Liver (tissue), 8 donors: ENCODE measurements at regions not wholly inside any gene's neighbourhood (a gene's known extent, or its start where the extent isn't known, plus 50 kb on each side); places are given as distances from the start of the nearest gene placed in this dataset.

Experiments
- DNase-seq: peaks from one replicate; pipeline ENCODE4 v3.0.0-alpha.2; 2017; ENCODE audit warnings: low spot score
- H3K27ac ChIP-seq, 2 donors: one replicate each; pipeline ENCODE4 v1.7.0; 2013; ENCODE audit warnings: inconsistent platforms in 2 of 2, low read length in 2 of 2, control low read depth in 1 of 2, low read depth in 1 of 2, mild to moderate bottlenecking in 1 of 2
- H3K27me3 ChIP-seq, 4 donors: one replicate each; pipeline versions ENCODE4 v1.6.1 to v1.7.0; 2013; ENCODE audit warnings: low read length in 3 of 4, inconsistent platforms in 1 of 4, mild to moderate bottlenecking in 1 of 4, moderate library complexity in 1 of 4; ENCODE audit not compliant: control insufficient read depth in 4 of 4, insufficient read depth in 4 of 4
- H3K36me3 ChIP-seq, 4 donors: one replicate each; pipeline versions ENCODE4 v1.6.1 to v1.7.0; 2013; ENCODE audit warnings: low read length in 3 of 4, mild to moderate bottlenecking in 3 of 4, low read depth in 1 of 4, moderate library complexity in 1 of 4; ENCODE audit not compliant: control insufficient read depth in 4 of 4, insufficient read depth in 3 of 4
- H3K4me1 ChIP-seq, 4 donors: one replicate each; pipeline versions ENCODE4 v1.6.1 to v1.7.0; 2013; ENCODE audit warnings: low read length in 3 of 4, mild to moderate bottlenecking in 3 of 4, moderate library complexity in 1 of 4; ENCODE audit not compliant: control insufficient read depth in 4 of 4, insufficient read depth in 4 of 4
- H3K4me3 ChIP-seq, 3 donors: one replicate each; pipeline versions ENCODE4 v1.6.1 to v1.7.0; 2013; ENCODE audit warnings: low read length in 3 of 3, control low read depth in 1 of 3, low read depth in 1 of 3, mild to moderate bottlenecking in 1 of 3
- H3K9ac ChIP-seq, 2 donors: one replicate each; pipeline ENCODE4 v1.7.0; 2013; ENCODE audit warnings: low read length in 2 of 2, mild to moderate bottlenecking in 2 of 2, moderate library complexity in 2 of 2, control low read depth in 1 of 2, low read depth in 1 of 2
- H3K9me3 ChIP-seq, 4 donors: one replicate each; pipeline versions ENCODE4 v1.6.1 to v1.7.0; 2013; ENCODE audit warnings: low read length in 3 of 4; ENCODE audit not compliant: control insufficient read depth in 4 of 4
- CTCF ChIP-seq: fragments of 150-350 bp; IDR thresholded peaks from 2 replicates; pipeline ENCODE4 v1.5.1; 2017; ENCODE audit warnings: improper control_type of control experiment, low read depth, low read length; ENCODE audit not compliant: missing input control
- FOXA2 ChIP-seq: IDR thresholded peaks from 2 replicates; pipeline ENCODE4 v1.6.1; 2016; ENCODE audit warnings: antibody characterized with exemption
- HNF4G ChIP-seq: IDR thresholded peaks from 2 replicates; pipeline ENCODE4 v1.6.1; 2016; ENCODE audit warnings: antibody characterized with exemption
- NR2F2 ChIP-seq: IDR thresholded peaks from 2 replicates; pipeline ENCODE4 v1.6.1; 2016; ENCODE audit warnings: antibody characterized with exemption
- RAD21 ChIP-seq, 2 donors: IDR thresholded peaks; 2 replicates each; pipeline ENCODE4 v1.6.1; 2016; ENCODE audit warnings: antibody characterized with exemption in 2 of 2, mild to moderate bottlenecking in 2 of 2
- RXRA ChIP-seq, 2 donors: IDR thresholded peaks; 2 replicates each; pipeline ENCODE4 v1.6.1; 2017 to 2018; ENCODE audit warnings: antibody characterized with exemption in 2 of 2, mild to moderate bottlenecking in 1 of 2
- SP1 ChIP-seq: IDR thresholded peaks from 2 replicates; pipeline ENCODE4 v1.6.1; 2018; ENCODE audit warnings: antibody characterized with exemption, mild to moderate bottlenecking
- YY1 ChIP-seq: IDR thresholded peaks from 2 replicates; pipeline ENCODE4 v1.6.1; 2016; ENCODE audit warnings: antibody characterized with exemption, mild to moderate bottlenecking
- WGBS: extraction: QIAGEN DNeasy Blood & Tissue Kit; methylation state at CpG from one replicate; pipeline ENCODE4 v1.1.7; 2013; 5-methylcytosine and 5-hydroxymethylcytosine counted together
- TF ChIP-seq, protein P1 (sequence below): IDR thresholded peaks from 2 replicates; pipeline ENCODE4 v1.6.1; 2016; ENCODE audit warnings: antibody characterized with exemption
- TF ChIP-seq, protein P2 (sequence below): IDR thresholded peaks from 2 replicates; pipeline ENCODE4 v1.6.1; 2016; ENCODE audit warnings: antibody characterized with exemption
- donor health status: healthy.
- donor health status: healthy.
- donor health status: healthy.
- donor health status: healthy.
- donor health status: healthy.

GRCh38 chr5:26727916-26728315, 310.5 kb downstream of the CDH9 start:
- DNase-seq: no peak
- 73% methylated on average over 3 of the region's 3 CpGs for whole genome bisulfite sequencing
- Histone ChIP-seq H3K27ac (no peak overlapping the region), H3K9me3 (peaks cover 0 to 3% (median 0%) of the 10 kb centered on the region in 4 donors), H3K4me1 (no peaks in the 10 kb centered on the region), H3K4me3 (no peak overlapping the region), H3K36me3 (no peaks in the 10 kb centered on the region), H3K27me3 (peaks cover 0 to 2% (median 0%) of the 10 kb centered on the region in 4 donors), H3K9ac (no peak overlapping the region)
- TF ChIP-seq RAD21 (IDR thresholded peaks at IDR 0.05): no peak
- no peak for TF ChIP-seq FOXA2
- no peak for TF ChIP-seq HNF4G
- TF ChIP-seq SP1: no peak
- TF ChIP-seq, protein P1, sequence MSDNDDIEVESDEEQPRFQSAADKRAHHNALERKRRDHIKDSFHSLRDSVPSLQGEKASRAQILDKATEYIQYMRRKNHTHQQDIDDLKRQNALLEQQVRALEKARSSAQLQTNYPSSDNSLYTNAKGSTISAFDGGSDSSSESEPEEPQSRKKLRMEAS: no peak
- TF ChIP-seq, protein P2, sequence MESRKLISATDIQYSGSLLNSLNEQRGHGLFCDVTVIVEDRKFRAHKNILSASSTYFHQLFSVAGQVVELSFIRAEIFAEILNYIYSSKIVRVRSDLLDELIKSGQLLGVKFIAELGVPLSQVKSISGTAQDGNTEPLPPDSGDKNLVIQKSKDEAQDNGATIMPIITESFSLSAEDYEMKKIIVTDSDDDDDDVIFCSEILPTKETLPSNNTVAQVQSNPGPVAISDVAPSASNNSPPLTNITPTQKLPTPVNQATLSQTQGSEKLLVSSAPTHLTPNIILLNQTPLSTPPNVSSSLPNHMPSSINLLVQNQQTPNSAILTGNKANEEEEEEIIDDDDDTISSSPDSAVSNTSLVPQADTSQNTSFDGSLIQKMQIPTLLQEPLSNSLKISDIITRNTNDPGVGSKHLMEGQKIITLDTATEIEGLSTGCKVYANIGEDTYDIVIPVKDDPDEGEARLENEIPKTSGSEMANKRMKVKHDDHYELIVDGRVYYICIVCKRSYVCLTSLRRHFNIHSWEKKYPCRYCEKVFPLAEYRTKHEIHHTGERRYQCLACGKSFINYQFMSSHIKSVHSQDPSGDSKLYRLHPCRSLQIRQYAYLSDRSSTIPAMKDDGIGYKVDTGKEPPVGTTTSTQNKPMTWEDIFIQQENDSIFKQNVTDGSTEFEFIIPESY: no peak
- no peak for TF ChIP-seq RXRA (IDR thresholded peaks at IDR 0.05)

DNA sequence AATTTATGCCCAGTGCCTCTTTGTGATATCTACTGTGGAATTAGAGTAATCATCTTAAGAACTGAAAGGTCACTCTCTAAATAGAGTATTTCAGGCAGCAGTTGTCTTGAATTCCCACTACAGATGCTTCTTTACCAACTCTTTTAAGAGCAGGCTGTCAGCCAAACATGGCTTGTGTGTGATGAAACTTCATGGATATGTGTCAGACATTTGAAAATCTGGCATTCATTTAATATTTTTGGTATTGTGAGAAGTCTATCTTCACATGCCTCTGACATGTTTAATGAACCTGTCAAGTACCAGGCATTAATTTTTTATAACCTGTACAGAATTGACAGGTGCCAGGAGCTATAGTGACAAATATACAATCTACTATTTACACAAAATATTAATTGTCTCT, 318.6 kb downstream of the CDH9 start:
- H3K9ac ChIP-seq: no peak overlapping the region
- H3K27ac ChIP-seq: no peak overlapping the region
- H3K36me3 ChIP-seq: no peaks in the 10 kb centered on the region
- TF ChIP-seq YY1 (no peak), NR2F2 (no peak)
- TF ChIP-seq, protein P1: no peak
- H3K9me3 ChIP-seq: no peaks in the 10 kb centered on the region
- DNase-seq: no peak
- no peak overlapping the region for H3K4me3 ChIP-seq
- H3K4me1 ChIP-seq: no peaks in the 10 kb centered on the region
- no peaks in the 10 kb centered on the region for H3K27me3 ChIP-seq

GRCh38 chr5:26700759-26701384, 337.5 kb downstream of the CDH9 start:
- no peak for DNase-seq
- H3K9me3 ChIP-seq: no peaks in the 10 kb centered on the region
- no peak for TF ChIP-seq SP1
- peak; percentile 28 for TF ChIP-seq CTCF
- peak; percentile 16 to 53 for TF ChIP-seq RAD21 (IDR thresholded peaks at IDR 0.05)
- no peak for TF ChIP-seq FOXA2
- TF ChIP-seq, protein P1: no peak
- TF ChIP-seq, protein P2: no peak
- no peak for TF ChIP-seq YY1
- no peak for TF ChIP-seq HNF4G
- no peaks in the 10 kb centered on the region for H3K4me1 ChIP-seq
- H3K36me3 ChIP-seq: no peaks in the 10 kb centered on the region
- WGBS: 54% methylated on average over 2 of the region's 2 CpGs
- H3K27me3 ChIP-seq: no peaks in the 10 kb centered on the region
- no peak overlapping the region for H3K9ac ChIP-seq
- H3K27ac ChIP-seq: no peak overlapping the region
- H3K4me3 ChIP-seq: no peak overlapping the region
